ENCODE measurements at regions not wholly inside any gene's neighbourhood (a gene's known extent, or its start where the extent isn't known, plus 50 kb on each side); places are given as distances from the start of the nearest gene placed in this dataset.

DNA sequence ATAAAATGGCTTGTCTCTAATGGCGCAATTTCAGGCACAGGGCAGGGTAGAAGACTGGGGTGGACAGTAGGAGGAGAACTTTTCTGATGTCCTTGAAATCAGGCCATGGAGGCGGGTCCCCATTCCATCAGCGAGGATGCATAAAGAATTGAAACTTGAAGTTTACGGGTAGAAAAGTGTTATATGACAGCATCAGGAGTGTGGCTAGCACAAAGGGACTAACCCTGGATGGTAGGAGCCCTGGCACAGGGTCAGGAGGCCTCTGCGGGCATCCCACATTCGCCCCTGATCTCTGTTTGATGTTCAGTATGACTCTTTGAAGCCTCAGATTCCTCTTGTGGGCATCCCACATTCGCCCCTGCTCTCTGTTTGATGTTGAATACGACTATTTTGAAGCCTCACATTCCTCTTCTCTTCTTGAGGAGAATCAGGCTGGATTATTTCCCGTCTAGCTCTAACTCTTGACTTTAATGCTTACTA, 94.8 kb upstream of the ADRA1B start:
- no peaks in the 10 kb centered on the region for H3K9me3 ChIP-seq (replicated peaks)
- no peaks in the 10 kb centered on the region for H3K4me1 ChIP-seq
- DNase-seq = no peak
- H3K27ac ChIP-seq = no peak overlapping the region
- peaks cover 8% of the 10 kb centered on the region for H3K27me3 ChIP-seq
- H3K4me3 ChIP-seq = no peak overlapping the region
- H3K36me3 ChIP-seq = no peaks in the 10 kb centered on the region

DNA sequence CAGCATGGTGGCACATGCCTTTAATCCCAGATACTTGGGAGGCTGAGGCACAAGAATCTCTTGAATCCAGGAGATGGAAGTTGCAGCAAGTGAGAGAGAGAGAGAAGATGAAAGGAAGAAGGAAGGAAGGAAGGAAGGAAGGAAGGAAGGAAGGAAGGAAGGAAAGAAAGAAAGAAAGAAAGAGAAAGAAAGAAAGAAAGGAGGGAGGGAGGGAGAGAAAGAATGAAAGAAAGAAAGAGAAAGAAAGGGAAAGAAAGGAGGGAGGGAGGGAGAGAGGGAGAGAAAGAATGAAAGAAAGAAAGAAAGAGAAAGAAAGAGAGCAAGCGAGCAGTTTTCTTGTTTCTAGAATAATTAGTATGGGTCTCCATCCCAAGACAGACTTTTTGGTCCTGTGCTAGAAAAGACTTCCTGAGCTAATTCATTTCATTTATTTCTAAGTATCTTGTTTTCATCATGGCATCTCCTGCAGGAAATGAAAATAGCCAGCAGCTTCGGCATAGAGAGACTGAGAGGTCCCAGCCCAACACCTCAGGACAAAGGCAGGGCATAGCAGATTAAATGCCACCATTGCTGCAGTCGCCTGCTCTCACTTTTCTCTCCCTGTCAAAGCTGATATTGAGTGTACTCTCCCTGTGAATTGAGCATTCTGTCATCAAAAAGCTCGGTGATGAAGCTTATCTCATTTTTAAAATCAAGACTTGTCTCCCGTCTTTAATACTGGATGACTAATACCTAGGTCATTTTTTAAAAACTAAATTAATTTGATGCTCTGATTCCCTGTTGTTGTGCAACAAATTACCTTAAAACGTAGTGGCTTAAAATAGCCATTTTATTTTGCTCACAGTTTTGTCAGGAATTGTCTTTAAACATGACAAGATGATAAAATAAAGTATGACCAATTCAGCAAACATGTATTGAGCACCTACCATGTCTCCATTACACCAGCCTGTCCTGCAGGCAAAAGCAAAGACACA, 91.8 kb upstream of the ADRA1B start:
- no peak for DNase-seq
- Histone ChIP-seq H3K4me1 (no peaks in the 10 kb centered on the region), H3K4me3 (no peak overlapping the region), H3K36me3 (no peaks in the 10 kb centered on the region), H3K27me3 (peaks cover 4% of the 10 kb centered on the region; the same call in 1 of the 2 replicates), H3K27ac (no peak overlapping the region), H3K9me3 (replicated peaks) (no peaks in the 10 kb centered on the region)

DNA sequence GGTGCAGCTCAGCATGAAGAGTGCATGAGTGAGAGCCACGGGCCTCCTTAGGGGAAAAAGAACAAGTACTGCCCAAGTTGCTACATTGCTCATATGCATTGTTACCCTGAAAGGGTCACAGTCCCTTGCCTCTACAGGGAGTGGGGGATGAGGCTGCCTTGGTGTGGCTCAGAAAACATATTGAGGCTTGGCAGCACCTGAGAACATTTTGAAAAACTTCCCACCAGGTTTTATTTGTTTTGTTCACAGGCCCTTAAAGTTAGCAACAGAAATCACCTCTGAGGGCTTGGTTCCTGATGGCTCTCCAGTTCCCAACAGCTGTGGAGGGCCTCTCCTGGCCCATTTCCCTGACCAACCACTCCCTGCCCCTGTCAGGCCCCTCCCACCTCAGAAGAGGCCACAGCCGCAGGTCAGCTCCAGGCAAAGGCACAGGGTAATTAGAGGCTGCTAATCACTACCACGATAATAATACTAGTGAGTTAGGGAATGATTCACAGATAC, 90.7 kb upstream of the ADRA1B start:
- peaks cover 4% of the 10 kb centered on the region; the same call in 1 of the 2 replicates for H3K27me3 ChIP-seq
- no peak overlapping the region for H3K27ac ChIP-seq
- H3K4me3 ChIP-seq = no peak overlapping the region
- no peaks in the 10 kb centered on the region for H3K4me1 ChIP-seq
- H3K9me3 ChIP-seq (replicated peaks) = no peaks in the 10 kb centered on the region
- DNase-seq = peak in 1 of 2 experiments; percentile 13
- H3K36me3 ChIP-seq = no peaks in the 10 kb centered on the region

- H3K4me1 ChIP-seq = no peaks in the 10 kb centered on the region
- H3K36me3 ChIP-seq = no peaks in the 10 kb centered on the region
- no peak overlapping the region for H3K27ac ChIP-seq
- H3K9me3 ChIP-seq (replicated peaks) = no peaks in the 10 kb centered on the region
- H3K4me3 ChIP-seq = no peak overlapping the region
- H3K27me3 ChIP-seq = peaks cover 4% of the 10 kb centered on the region; the same call in 1 of the 2 replicates
- peak in 1 of 2 experiments; percentile 9 for DNase-seq
These were observed 89.7 kb upstream of the ADRA1B start for GRCh38 chr5:159826351-159827214.

DNA sequence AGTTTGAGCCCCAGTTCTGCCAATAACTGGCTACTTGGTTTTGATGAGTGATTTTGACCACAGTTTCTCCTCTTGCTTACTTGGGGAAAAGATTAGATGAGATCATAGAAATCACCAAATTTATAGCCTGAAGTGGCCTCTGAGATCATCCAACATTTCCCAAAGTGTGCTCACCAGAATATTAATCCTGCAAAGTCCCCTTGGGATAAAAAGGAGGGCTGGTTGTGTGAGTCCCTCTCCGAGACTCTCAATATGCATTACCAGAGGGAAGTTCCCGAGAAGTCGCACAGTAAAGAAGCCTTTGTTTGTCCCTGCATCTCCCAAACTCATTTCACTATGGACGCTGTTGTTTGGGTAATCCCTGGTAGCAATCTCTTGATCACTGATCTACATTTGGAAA, 88.4 kb upstream of the ADRA1B start:
- Histone ChIP-seq H3K9me3 (replicated peaks) (no peaks in the 10 kb centered on the region), H3K27me3 (no peaks in the 10 kb centered on the region), H3K4me1 (no peaks in the 10 kb centered on the region), H3K36me3 (no peaks in the 10 kb centered on the region), H3K4me3 (no peak overlapping the region), H3K27ac (no peak overlapping the region)
- DNase-seq = no peak

- no peaks in the 10 kb centered on the region for H3K9me3 ChIP-seq (replicated peaks)
- no peak overlapping the region for H3K27ac ChIP-seq
- no peaks in the 10 kb centered on the region for H3K36me3 ChIP-seq
- no peak for DNase-seq
- H3K27me3 ChIP-seq = no peaks in the 10 kb centered on the region
- H3K4me3 ChIP-seq = no peak overlapping the region
- H3K4me1 ChIP-seq = peaks cover 5% of the 10 kb centered on the region; the same call in 1 of the 2 replicates
These were observed 84.2 kb upstream of the ADRA1B start for GRCh38 chr5:159832073-159832472.

DNA sequence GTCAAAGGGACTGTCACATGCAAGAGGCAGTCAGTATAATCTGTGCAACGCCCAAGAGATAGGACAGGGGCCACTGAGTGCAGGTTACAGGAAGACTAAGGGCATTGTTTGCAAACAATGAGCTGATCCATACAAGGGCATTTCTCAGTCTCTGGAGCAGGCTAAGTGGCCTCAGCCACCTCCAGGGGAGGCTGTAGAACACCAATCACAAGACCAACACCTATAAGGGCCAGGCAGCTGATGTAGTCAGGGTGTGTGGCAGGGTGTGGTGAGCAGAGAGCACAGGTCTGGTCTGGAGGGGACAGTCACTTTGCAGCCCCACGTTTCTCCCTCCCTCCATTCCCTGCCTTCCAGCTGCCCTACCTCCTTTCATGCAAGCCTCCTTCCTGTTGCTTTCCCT, 83.2 kb upstream of the ADRA1B start:
- Histone ChIP-seq H3K4me3 (no peak overlapping the region), H3K36me3 (no peaks in the 10 kb centered on the region)
- no peak for DNase-seq

DNA sequence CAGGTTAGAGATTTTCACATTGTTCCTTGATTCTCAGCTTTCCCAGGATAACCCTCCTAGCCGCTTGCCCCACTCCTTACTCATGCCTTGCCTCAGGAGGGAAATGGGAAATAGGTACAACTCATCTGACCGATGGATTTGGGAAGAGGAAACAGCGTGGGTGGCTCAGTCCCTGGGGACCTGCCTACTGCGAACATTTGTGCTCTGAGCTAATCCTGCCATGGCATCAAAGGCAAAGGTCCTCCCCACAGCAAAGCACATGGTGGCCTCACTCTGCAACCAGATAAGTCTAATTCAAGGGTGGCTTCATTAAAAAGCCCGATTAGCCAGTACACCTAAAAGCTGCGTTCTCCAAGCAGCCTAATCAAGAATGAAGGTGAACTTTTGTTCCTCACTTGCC, 82.4 kb upstream of the ADRA1B start:
- Histone ChIP-seq H3K9me3 (replicated peaks) (no peaks in the 10 kb centered on the region), H3K27me3 (no peaks in the 10 kb centered on the region), H3K27ac (no peak overlapping the region), H3K36me3 (no peaks in the 10 kb centered on the region), H3K4me3 (no peak overlapping the region), H3K4me1 (peaks cover 5% of the 10 kb centered on the region; the same call in 1 of the 2 replicates)
- peak; percentile 27 to 39 for DNase-seq

More for the DNA sequence above, 83.2 kb upstream of the ADRA1B start:
- Histone ChIP-seq H3K4me1 (peaks cover 5% of the 10 kb centered on the region; the same call in 1 of the 2 replicates), H3K9me3 (replicated peaks) (no peaks in the 10 kb centered on the region), H3K27ac (no peak overlapping the region), H3K27me3 (no peaks in the 10 kb centered on the region)

GRCh38 chr5:159835548-159835947, 80.7 kb upstream of the ADRA1B start:
- H3K27ac ChIP-seq = no peak overlapping the region
- no peak for DNase-seq
- H3K36me3 ChIP-seq = no peaks in the 10 kb centered on the region
- peaks cover 5% of the 10 kb centered on the region; the same call in 1 of the 2 replicates for H3K4me1 ChIP-seq
- H3K9me3 ChIP-seq (replicated peaks) = no peaks in the 10 kb centered on the region
- no peak overlapping the region for H3K4me3 ChIP-seq
- H3K27me3 ChIP-seq = no peaks in the 10 kb centered on the region

DNA sequence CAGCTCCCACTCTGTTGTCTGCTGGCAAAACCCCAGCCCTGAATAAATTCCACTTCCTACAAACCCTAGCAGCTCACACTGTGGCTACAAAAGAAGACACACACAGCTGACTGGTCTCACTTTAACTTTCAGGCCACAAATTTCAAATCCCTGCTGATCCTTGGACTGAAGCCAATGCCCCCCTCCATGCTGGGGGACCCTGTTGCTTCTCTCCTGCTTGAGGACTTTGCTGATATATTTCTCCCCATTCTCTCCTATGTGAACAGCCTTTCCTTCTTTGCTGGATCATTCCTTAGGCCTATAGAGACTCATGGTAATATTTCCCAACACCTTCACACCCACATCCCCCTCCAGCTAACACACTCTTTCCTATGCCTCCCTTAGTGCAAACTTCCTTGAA, 79.6 kb upstream of the ADRA1B start:
- DNase-seq = no peak
- H3K4me3 ChIP-seq = no peak overlapping the region
- H3K4me1 ChIP-seq = peaks cover 5% of the 10 kb centered on the region; the same call in 1 of the 2 replicates
- H3K9me3 ChIP-seq (replicated peaks) = no peaks in the 10 kb centered on the region
- no peaks in the 10 kb centered on the region for H3K27me3 ChIP-seq
- no peaks in the 10 kb centered on the region for H3K36me3 ChIP-seq
- H3K27ac ChIP-seq = no peak overlapping the region

- no peak overlapping the region for H3K27ac ChIP-seq
- DNase-seq = no peak
- no peaks in the 10 kb centered on the region for H3K9me3 ChIP-seq (replicated peaks)
- H3K4me3 ChIP-seq = no peak overlapping the region
- peaks cover 5% of the 10 kb centered on the region; the same call in 1 of the 2 replicates for H3K4me1 ChIP-seq
- no peaks in the 10 kb centered on the region for H3K27me3 ChIP-seq
- no peaks in the 10 kb centered on the region for H3K36me3 ChIP-seq
These were observed 78.4 kb upstream of the ADRA1B start for GRCh38 chr5:159837860-159838259.

- no peak for DNase-seq
- Histone ChIP-seq H3K4me1 (peaks cover 5% of the 10 kb centered on the region; the same call in 1 of the 2 replicates), H3K27me3 (no peaks in the 10 kb centered on the region), H3K9me3 (replicated peaks) (no peaks in the 10 kb centered on the region), H3K27ac (no peak overlapping the region), H3K4me3 (no peak overlapping the region), H3K36me3 (no peaks in the 10 kb centered on the region)
These were observed 77.6 kb upstream of the ADRA1B start for GRCh38 chr5:159838551-159839222.

- Histone ChIP-seq H3K36me3 (no peaks in the 10 kb centered on the region), H3K4me1 (no peaks in the 10 kb centered on the region), H3K27ac (no peak overlapping the region), H3K4me3 (no peak overlapping the region), H3K9me3 (replicated peaks) (no peaks in the 10 kb centered on the region), H3K27me3 (no peaks in the 10 kb centered on the region)
- DNase-seq = no peak
These were observed 71.8 kb upstream of the ADRA1B start for GRCh38 chr5:159844267-159845121.

All from SJCRH30 (cell line).